CD4-positive, alpha-beta T cell treated with Interleukin-6 for 4 hours (primary cell): ENCODE measurements at regions not wholly inside any gene's neighbourhood (a gene's known extent, or its start where the extent isn't known, plus 50 kb on each side); places are given as distances from the start of the nearest gene placed in this dataset.
"Not testable (repeated sequence)": the region's sequence is repeated elsewhere in the genome, so short reads cannot be mapped to it uniquely, and the experiment has no call there.

Experiments
- DNase-seq: peaks from one replicate; pipeline ENCODE4 v3.0.0-alpha.2; 2020; ENCODE audit warnings: mixed read lengths

DNA sequence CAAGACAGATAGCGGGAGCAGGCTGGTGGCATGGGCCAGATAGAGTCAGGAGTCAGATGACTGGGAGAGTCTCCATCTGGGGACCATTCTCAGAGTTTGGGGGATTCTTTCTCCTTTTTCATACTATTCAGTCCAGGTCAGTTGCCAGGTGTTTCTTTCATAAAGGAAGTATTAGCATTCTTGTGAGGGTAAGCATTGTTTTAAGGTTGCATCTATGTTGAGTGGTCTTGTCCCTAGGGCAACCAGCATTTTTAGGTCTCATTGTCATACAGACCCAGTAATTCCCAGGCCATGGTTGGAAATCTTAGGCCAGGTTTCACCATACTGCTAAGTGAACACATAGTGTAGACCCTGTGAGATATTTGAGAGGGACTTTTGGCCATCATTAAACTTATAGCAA, 122.3 kb upstream of the POC5 start:
- no peak for DNase-seq

DNA sequence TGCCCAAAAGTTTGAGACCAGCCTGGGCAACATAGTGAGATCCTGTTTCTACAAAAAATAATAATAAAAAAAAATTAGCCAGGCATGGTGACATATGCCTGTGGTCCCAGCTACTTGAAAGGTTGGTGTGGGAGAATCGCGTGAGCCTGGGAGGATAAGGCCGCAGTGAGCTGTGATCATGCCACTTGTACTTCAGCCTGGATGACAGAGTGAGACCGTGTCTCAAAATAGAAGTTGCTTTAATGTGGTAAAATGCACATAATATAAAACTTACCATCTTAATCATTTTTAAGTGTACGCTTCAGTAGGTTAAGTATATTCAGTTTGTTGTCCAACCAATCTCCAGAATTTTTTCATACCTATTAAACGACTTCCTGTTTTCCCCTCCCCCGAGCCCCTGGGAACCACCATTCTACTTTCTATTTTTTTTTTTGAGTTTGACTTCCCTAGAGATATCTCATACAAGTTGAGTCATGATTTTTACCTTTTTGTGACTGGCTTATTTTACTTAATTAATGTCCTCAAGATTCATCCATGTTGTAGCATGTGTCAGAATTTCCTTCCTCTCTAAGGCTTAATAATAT, 120.1 kb upstream of the POC5 start:
- DNase-seq = no peak

GRCh38 chr5:75831561-75831960, 114.3 kb upstream of the POC5 start:
- no peak for DNase-seq

DNA sequence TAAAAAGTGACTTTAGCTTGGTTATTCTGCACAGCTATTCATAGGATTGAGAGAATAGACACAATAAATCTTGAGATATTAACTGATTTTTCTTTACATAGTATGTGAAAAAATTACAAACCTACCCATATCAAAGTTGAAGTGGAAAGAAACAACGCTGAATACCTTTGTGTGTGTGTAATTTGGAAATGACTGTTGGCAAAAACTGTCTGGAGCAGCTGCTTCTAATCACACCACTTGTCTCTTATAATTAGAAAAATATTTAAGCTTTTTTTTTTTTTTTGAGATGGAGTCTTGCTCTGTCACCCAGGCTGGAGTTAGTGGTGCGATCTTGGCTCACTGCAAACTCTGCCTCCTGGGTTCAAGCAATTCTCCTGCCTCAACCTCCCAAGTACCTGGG, 110.8 kb upstream of the POC5 start:
- DNase-seq = no peak

GRCh38 chr5:75824323-75824722, 107.1 kb upstream of the POC5 start:
- DNase-seq = no peak

GRCh38 chr5:75823811-75824210, 106.6 kb upstream of the POC5 start:
- no peak for DNase-seq

DNA sequence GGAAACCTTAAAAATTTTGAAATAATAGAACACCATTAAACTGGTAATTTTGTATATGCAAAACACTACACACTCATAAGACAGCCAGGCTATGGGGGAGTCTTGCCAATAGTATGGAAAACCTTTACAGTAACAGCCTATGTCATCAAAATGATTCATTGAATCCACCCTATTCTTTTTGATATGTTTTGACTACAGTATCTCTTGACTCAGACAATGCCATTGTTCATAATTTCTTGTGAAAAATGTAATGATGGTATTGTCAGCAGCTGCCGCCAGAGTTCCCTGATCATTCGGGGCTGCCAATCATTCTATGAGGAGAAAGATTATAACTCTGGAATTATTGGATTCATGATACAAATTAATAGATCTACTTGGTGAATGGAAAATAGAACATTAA, 101.4 kb upstream of the POC5 start:
- no peak for DNase-seq

- DNase-seq = not testable (repeated sequence)
Observed at GRCh38 chr5:75799695-75800094, 82.5 kb upstream of the POC5 start.

DNA sequence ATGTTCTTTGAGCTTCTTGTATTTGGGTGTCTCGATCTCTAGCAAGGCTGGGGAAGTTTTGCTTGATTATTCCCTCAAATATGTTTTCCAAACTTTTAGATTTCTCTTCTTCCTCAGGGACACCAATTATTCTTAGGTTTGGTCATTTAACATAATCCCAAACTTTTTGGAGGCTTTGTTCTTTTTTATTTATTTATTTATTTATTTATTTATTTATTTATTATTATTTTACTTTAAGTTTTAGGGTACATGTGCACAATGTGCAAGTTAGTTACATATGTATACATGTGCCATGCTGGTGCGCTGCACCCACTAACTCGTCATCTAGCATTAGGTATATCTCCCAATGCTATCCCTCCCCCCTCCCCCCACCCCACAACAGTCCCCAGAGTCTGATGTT, 52.1 kb upstream of the POC5 start:
- DNase-seq = not testable (repeated sequence)
